ENCODE measurements at regions not wholly inside any gene's neighbourhood (a gene's known extent, or its start where the extent isn't known, plus 50 kb on each side); places are given as distances from the start of the nearest gene placed in this dataset.

DNA sequence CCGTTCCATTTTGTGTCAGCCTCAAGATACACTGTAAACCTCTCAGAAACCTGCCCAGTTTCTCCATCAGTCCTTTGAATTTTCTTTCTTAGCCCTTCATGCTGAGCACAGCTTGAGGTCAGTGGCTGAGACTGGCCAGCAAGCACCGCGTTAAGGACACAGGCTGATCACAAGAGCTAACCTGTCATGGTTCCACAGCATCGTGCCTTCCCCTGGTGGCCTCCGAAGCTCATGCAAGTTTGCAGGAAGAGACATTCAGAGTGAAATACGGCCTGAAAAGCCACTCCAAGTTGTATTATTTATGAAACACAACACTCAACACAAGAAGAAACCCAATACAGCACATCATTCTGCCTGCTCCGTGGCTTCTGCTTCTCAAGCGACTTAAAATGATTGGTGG, 57.0 kb upstream of the PFKP start:
- TF ChIP-seq CTCF (conservative IDR thresholded peaks at IDR 0.05) (no peak), ZFX (IDR thresholded peaks at IDR 0.05) (no peak)

All from C4-2B (cell line).